DND-41 (cell line): ENCODE measurements at regions not wholly inside any gene's neighbourhood (a gene's known extent, or its start where the extent isn't known, plus 50 kb on each side); places are given as distances from the start of the nearest gene placed in this dataset.

Experiments
- EZH2 ChIP-seq: IDR thresholded peaks from 3 replicates; pipeline ENCODE4 v1.6.1; 2012; ENCODE audit warnings: borderline replicate concordance, low read depth, mild to moderate bottlenecking, moderate library complexity, low read length, inconsistent platforms; ENCODE audit not compliant: severe bottlenecking
- TF ChIP-seq, protein P1 (sequence below): IDR thresholded peaks from 2 replicates; pipeline ENCODE4 v1.5.1; 2012; ENCODE audit warnings: borderline replicate concordance, low read length, moderate library complexity, mild to moderate bottlenecking; ENCODE audit not compliant: poor library complexity, severe bottlenecking; ENCODE audit errors: extremely low read depth

DNA sequence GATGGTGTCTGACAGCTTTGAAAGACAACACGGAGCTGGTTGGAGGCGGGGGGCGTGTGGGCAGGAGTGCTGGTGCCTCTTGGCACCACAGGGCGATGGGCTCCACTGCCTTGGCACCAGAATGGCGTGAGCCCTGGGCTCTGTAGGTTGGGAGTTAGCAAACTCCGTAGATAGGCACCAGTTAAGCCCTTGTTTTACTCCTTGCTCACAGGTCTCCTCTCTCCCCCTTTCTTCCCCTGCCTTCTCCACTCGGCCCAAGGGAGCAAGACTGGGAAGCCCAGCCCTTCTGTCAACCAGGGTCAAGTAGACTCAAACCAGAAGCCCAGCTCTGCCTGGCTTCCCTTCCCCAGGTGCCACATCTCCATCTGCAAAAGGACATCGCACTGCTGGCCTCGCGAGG, 281.7 kb upstream of the ID2 start:
- TF ChIP-seq, protein P1, sequence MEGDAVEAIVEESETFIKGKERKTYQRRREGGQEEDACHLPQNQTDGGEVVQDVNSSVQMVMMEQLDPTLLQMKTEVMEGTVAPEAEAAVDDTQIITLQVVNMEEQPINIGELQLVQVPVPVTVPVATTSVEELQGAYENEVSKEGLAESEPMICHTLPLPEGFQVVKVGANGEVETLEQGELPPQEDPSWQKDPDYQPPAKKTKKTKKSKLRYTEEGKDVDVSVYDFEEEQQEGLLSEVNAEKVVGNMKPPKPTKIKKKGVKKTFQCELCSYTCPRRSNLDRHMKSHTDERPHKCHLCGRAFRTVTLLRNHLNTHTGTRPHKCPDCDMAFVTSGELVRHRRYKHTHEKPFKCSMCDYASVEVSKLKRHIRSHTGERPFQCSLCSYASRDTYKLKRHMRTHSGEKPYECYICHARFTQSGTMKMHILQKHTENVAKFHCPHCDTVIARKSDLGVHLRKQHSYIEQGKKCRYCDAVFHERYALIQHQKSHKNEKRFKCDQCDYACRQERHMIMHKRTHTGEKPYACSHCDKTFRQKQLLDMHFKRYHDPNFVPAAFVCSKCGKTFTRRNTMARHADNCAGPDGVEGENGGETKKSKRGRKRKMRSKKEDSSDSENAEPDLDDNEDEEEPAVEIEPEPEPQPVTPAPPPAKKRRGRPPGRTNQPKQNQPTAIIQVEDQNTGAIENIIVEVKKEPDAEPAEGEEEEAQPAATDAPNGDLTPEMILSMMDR: no peak
- no peak for TF ChIP-seq EZH2
